Prostate gland (tissue), 2 donors: ENCODE measurements at regions not wholly inside any gene's neighbourhood (a gene's known extent, or its start where the extent isn't known, plus 50 kb on each side); places are given as distances from the start of the nearest gene placed in this dataset.

Source experiments
- CTCF ChIP-seq, 4 experiments: fragments of 200-600 bp in 2 of 4; fragments of 450-650 bp in 2 of 4; sonication (generic) in 2 of 4; IDR thresholded peaks; 1 replicate in 3 of 4; 2 replicates in 1 of 4; pipeline ENCODE4 v1.5.1; 2016 to 2019; ENCODE audit warnings: antibody characterized with exemption in 4 of 4, mild to moderate bottlenecking in 2 of 4, moderate library complexity in 2 of 4
- POLR2A ChIP-seq: fragments of 450-650 bp; IDR thresholded peaks from one replicate; pipeline ENCODE4 v1.6.1; 2016; ENCODE audit warnings: antibody characterized with exemption, mild to moderate bottlenecking
- POLR2AphosphoS5 ChIP-seq: sonication (generic); formaldehyde crosslinking; IDR thresholded peaks from one replicate; pipeline ENCODE4 v1.6.1; 2017; ENCODE audit warnings: antibody characterized with exemption

- TF ChIP-seq POLR2AphosphoS5 (no peak), CTCF (IDR thresholded peaks at IDR 0.05) (no peak), POLR2A (no peak)
Observed at GRCh38 chr18:78733762-78734613, 245.6 kb upstream of the SALL3 start.
